Osteocyte (in vitro differentiated cells): ENCODE measurements at regions not wholly inside any gene's neighbourhood (a gene's known extent, or its start where the extent isn't known, plus 50 kb on each side); places are given as distances from the start of the nearest gene placed in this dataset.
"Not testable (repeated sequence)": the region's sequence is repeated elsewhere in the genome, so short reads cannot be mapped to it uniquely, and the experiment has no call there.

Experiments used
- DNase-seq: peaks from one replicate; pipeline ENCODE4 v3.0.0; 2021; ENCODE audit warnings: mixed read lengths; ENCODE audit not compliant: unreplicated experiment; ENCODE audit errors: extremely low spot score
- H3K27ac Mint-ChIP-seq: one replicate; pipeline ENCODE4 v1.8.0; 2021; ENCODE audit warnings: mild to moderate bottlenecking, mixed read lengths; ENCODE audit not compliant: unreplicated experiment
- H3K27me3 Mint-ChIP-seq: one replicate; pipeline ENCODE4 v1.8.0; 2021; ENCODE audit warnings: mixed read lengths; ENCODE audit not compliant: unreplicated experiment
- H3K36me3 Mint-ChIP-seq: one replicate; pipeline ENCODE4 v1.8.0; 2021; ENCODE audit warnings: mixed read lengths; ENCODE audit not compliant: unreplicated experiment
- H3K4me1 Mint-ChIP-seq: one replicate; pipeline ENCODE4 v1.8.0; 2021; ENCODE audit warnings: mixed read lengths; ENCODE audit not compliant: unreplicated experiment
- H3K4me3 Mint-ChIP-seq: one replicate; pipeline ENCODE4 v1.8.0; 2021; ENCODE audit warnings: mild to moderate bottlenecking, moderate library complexity, mixed read lengths; ENCODE audit not compliant: unreplicated experiment
- H3K9me3 Mint-ChIP-seq: one replicate; pipeline ENCODE4 v1.8.0; 2021; ENCODE audit warnings: mixed read lengths; ENCODE audit not compliant: unreplicated experiment
- CTCF ChIP-seq: fragments of 200-600 bp; sonication (generic); IDR thresholded peaks from 2 replicates; pipeline ENCODE4 v1.5.0; 2021; ENCODE audit warnings: antibody characterized with exemption, mild to moderate bottlenecking, moderate library complexity

- H3K36me3 Mint-ChIP-seq: no peaks in the 10 kb centered on the region
- no peak for DNase-seq
- no peaks in the 10 kb centered on the region for H3K27me3 Mint-ChIP-seq
- no peak overlapping the region for H3K27ac Mint-ChIP-seq
- no peak for TF ChIP-seq CTCF
- H3K4me3 Mint-ChIP-seq: no peak overlapping the region
- H3K9me3 Mint-ChIP-seq: no peaks in the 10 kb centered on the region
- H3K4me1 Mint-ChIP-seq: no peaks in the 10 kb centered on the region
Measured at GRCh38 chr4:124997124-124997523, 284.6 kb upstream of the ANKRD50 start.

- no peak overlapping the region for H3K4me3 Mint-ChIP-seq
Measured at GRCh38 chr4:124993838-124994237, 281.3 kb upstream of the ANKRD50 start.

GRCh38 chr4:124990398-124990797, 277.9 kb upstream of the ANKRD50 start:
- TF ChIP-seq CTCF: no peak
- Mint-ChIP-seq H3K4me1 (no peaks in the 10 kb centered on the region), H3K9me3 (no peaks in the 10 kb centered on the region), H3K36me3 (no peaks in the 10 kb centered on the region), H3K4me3 (no peak overlapping the region), H3K27ac (no peak overlapping the region), H3K27me3 (no peaks in the 10 kb centered on the region)
- DNase-seq: no peak

More at GRCh38 chr4:124993838-124994237, 281.3 kb upstream of the ANKRD50 start:
- Mint-ChIP-seq H3K27ac (no peak overlapping the region), H3K36me3 (no peaks in the 10 kb centered on the region), H3K4me1 (no peaks in the 10 kb centered on the region), H3K27me3 (no peaks in the 10 kb centered on the region), H3K9me3 (no peaks in the 10 kb centered on the region)
- no peak for TF ChIP-seq CTCF
- no peak for DNase-seq

- no peaks in the 10 kb centered on the region for H3K9me3 Mint-ChIP-seq
- DNase-seq: no peak
- no peaks in the 10 kb centered on the region for H3K36me3 Mint-ChIP-seq
- no peaks in the 10 kb centered on the region for H3K4me1 Mint-ChIP-seq
- H3K27me3 Mint-ChIP-seq: no peaks in the 10 kb centered on the region
- no peak overlapping the region for H3K4me3 Mint-ChIP-seq
- TF ChIP-seq CTCF: no peak
- no peak overlapping the region for H3K27ac Mint-ChIP-seq
Measured at GRCh38 chr4:124980276-124980752, 267.8 kb upstream of the ANKRD50 start.

- DNase-seq, H3K4me3 Mint-ChIP-seq, H3K9me3 Mint-ChIP-seq, H3K27ac Mint-ChIP-seq, H3K36me3 Mint-ChIP-seq, H3K4me1 Mint-ChIP-seq, H3K27me3 Mint-ChIP-seq: not testable (repeated sequence)
Measured at GRCh38 chr4:124978536-124978935, 266.0 kb upstream of the ANKRD50 start.

- no peaks in the 10 kb centered on the region for H3K27me3 Mint-ChIP-seq
- no peaks in the 10 kb centered on the region for H3K36me3 Mint-ChIP-seq
- H3K9me3 Mint-ChIP-seq: no peaks in the 10 kb centered on the region
- TF ChIP-seq CTCF: no peak
- H3K4me3 Mint-ChIP-seq: no peak overlapping the region
- no peak for DNase-seq
- H3K4me1 Mint-ChIP-seq: peaks cover 3% of the 10 kb centered on the region
- no peak overlapping the region for H3K27ac Mint-ChIP-seq
Measured at GRCh38 chr4:124977045-124977444, 264.5 kb upstream of the ANKRD50 start.
